ENCODE measurements at regions not wholly inside any gene's neighbourhood (a gene's known extent, or its start where the extent isn't known, plus 50 kb on each side); places are given as distances from the start of the nearest gene placed in this dataset.

GRCh38 chr20:37579106-37579505 lies 51.4 kb upstream of the BLCAP start:
- no peaks in the 10 kb centered on the region for H3K4me1 Mint-ChIP-seq
- no peak overlapping the region for H3K4me3 Mint-ChIP-seq
- no peak for DNase-seq (ENCODE audit: low read depth, low spot score)
- H3K27ac Mint-ChIP-seq (ENCODE audit: unreplicated experiment): no peak overlapping the region
- H3K36me3 Mint-ChIP-seq (ENCODE audit: low read depth): no peaks in the 10 kb centered on the region
- TF ChIP-seq CTCF (conservative IDR thresholded peaks at IDR 0.05): no peak
- no peaks in the 10 kb centered on the region for H3K9me3 Mint-ChIP-seq
- H3K27me3 Mint-ChIP-seq (ENCODE audit: low read depth): peaks cover 26% of the 10 kb centered on the region

GRCh38 chr20:37577981-37578380 lies 50.3 kb upstream of the BLCAP start:
- Mint-ChIP-seq H3K27me3 (ENCODE audit: low read depth) (peaks cover 23% of the 10 kb centered on the region), H3K4me1 (no peaks in the 10 kb centered on the region), H3K4me3 (no peak overlapping the region), H3K9me3 (no peaks in the 10 kb centered on the region), H3K27ac (ENCODE audit: unreplicated experiment) (no peak overlapping the region), H3K36me3 (ENCODE audit: low read depth) (no peaks in the 10 kb centered on the region)
- TF ChIP-seq CTCF (conservative IDR thresholded peaks at IDR 0.05): no peak
- no peak for DNase-seq (ENCODE audit: low read depth, low spot score)
